ENCODE measurements at regions not wholly inside any gene's neighbourhood (a gene's known extent, or its start where the extent isn't known, plus 50 kb on each side); places are given as distances from the start of the nearest gene placed in this dataset.

- no peak for TF ChIP-seq ATF3 (CRISPR knock-in tag; IDR thresholded peaks at IDR 0.05)
- TF ChIP-seq ZBED4 (CRISPR knock-in tag; IDR thresholded peaks at IDR 0.05; ENCODE audit: borderline replicate concordance), result no peak
- no peak for TF ChIP-seq TCF7 (IDR thresholded peaks at IDR 0.05; ENCODE audit: low read depth)
- no peak for TF ChIP-seq TOE1 (CRISPR knock-in tag; IDR thresholded peaks at IDR 0.05)
- no peak for TF ChIP-seq POLR2A (IDR thresholded peaks at IDR 0.05; ENCODE audit: insufficient read depth in 1 of 2, low read depth in 2 of 2, low read length in 2 of 2)
Measured at GRCh38 chr9:108264093-108264492, 591.7 kb downstream of the ACTL7B start.

All from HepG2 (cell line).